Hematopoietic multipotent progenitor cell treated with erythropoietin and hydrocortisone succinate and interleukin-3 and kit ligand, for 4 days (in vitro differentiated cells): ENCODE measurements at regions not wholly inside any gene's neighbourhood (a gene's known extent, or its start where the extent isn't known, plus 50 kb on each side); places are given as distances from the start of the nearest gene placed in this dataset.
"Not testable (repeated sequence)": the region's sequence is repeated elsewhere in the genome, so short reads cannot be mapped to it uniquely, and the experiment has no call there.

ENCODE experiments used
- DNase-seq: peaks from one replicate; pipeline ENCODE4 v3.0.0-alpha.2; 2015

DNA sequence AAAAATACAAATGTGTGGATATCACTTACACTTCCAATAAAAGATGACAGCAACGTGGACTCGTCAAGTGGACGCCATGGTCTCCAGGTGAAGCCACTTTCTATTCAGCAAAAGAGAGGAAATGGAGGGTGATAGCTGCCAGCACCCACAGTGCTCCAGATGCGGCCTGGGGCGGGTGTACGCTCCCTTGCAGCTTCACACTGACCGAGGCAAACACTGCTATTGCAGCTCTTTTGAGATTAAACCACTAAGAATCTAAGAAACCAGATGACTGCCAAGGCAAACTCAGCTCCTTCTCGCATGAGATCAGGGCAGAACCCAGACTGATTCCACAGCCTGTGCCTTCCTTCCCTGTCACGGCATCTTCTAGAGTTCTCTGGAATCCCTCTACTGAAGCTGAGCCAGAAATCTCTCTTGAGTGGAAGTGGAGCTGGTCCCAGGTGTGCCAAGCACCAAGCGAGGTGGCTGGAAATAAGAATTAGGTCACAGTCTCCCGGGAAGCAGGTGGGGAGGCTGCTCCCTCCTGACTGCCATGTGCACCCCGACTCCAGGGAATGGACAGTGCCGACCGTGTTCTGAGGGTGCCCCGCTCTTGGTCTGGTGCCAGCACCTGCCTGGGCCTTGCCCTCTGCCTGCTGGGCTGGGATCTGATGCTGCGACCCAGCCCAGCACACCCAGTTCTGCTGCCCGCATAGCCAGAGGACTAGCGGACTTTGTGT is 90.1 kb upstream of the AFDN start:
- no peak for DNase-seq

DNA sequence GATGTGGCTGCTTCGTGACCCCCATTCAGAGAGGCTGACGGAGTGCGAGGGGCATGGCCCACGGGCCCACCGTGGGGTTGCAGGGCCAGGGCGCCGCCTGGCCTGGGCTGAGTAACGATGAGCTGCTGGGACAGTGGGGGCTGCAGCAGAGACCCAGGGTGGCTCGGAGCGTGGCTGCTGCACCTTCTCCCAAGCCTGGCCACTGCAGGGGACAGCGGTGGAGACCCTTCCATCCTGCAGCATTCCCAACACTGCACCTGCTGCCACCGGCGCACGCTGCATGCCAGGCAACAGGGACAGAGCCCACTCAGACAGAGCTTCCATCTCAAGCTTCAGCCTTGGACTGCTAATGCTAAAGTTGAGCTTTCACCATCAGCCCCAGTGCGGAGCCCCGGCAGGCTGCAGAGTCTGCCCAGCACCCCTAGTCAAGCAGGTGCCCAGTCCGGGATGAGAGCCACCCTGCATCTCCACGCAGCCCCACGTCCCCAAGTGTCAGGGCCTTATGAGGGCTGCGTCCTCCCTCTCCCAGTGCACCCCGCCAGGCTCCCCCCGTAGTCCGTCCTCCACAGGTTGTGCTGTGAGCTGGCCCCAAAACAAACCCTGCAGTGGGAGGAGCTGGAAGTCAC is 89.4 kb upstream of the AFDN start:
- no peak for DNase-seq

DNA sequence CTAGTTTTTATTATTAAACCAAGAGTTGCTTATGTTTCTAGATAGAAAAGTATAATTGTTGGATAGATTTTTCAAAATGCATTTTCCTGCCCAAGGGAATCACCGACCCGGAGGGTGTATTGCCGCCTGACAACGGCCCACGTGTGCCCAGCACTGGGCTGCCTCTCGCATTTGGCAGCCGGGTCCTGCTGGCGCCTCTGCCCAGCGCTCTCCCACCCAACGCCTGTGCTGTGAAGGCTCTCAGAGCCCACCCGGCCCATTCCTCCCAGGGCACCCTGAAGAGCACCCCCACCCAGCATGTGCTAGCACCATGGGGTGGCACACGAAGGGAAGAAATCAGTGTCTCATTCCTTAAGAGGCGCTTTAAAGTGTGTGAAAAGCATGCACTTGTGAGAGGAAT is 88.3 kb upstream of the AFDN start:
- no peak for DNase-seq

DNA sequence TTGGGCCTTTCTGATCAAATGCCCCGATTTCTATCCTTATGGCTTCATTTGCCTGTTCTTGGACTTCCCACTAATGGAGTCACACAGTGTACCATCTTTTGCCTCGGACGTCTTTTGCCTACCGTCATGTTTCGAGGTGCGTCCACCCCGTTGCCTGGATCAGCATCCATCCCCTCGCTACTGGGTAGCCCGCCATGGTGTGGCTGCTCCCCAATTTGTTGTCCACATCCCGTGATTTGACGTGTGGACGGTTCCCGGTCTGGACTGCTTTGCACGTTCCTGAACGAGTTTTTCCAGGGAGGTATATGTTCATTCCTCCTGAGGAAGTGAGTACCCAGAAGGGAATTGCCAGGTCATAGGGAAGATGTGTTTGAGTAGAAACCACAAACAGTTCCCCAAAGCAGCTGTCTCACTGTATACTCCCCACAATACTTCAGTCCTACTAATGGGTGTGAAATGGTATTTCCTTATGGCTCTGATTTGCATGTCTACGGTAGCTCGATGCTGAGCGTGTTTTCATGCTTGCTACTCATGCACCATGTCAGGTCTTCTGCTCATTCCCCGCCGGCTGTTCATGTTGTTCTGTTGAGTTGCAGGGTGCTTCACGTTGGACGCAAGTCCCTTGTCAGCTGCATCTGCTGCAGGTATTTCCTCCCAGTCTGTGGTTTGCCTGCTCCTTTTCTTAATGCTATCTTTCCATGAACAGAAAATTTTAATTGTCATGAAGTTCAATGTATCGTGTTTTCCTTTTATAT is 86.8 kb upstream of the AFDN start:
- DNase-seq, result no peak

DNA sequence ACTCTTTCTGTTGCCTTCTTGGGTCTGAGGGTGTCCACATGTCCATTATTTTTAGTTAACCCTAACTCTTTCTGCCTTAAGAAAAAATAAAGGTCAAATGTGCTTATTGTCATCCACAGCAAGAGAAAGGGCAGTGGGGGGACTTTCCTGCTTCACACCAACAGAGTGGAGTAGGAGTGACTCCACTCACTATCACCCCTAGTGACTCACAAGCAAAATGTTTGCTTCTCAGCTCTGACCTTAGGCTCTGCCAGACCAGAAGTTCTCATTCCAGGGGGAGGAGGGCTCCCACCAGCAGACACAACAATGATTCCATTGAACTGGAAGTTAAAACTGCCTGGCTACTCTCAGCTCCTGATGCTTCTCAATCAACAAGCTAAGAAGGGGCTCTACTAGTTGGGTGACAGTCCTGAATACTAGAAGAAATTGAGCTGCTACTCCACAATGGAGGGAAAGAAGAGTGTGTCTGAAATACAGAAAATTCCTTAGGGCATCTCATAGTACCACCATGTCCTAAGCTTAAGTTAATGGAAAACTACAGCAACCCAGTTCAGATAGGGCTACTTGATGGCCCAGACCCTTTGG is 83.9 kb upstream of the AFDN start:
- DNase-seq, result no peak

DNA sequence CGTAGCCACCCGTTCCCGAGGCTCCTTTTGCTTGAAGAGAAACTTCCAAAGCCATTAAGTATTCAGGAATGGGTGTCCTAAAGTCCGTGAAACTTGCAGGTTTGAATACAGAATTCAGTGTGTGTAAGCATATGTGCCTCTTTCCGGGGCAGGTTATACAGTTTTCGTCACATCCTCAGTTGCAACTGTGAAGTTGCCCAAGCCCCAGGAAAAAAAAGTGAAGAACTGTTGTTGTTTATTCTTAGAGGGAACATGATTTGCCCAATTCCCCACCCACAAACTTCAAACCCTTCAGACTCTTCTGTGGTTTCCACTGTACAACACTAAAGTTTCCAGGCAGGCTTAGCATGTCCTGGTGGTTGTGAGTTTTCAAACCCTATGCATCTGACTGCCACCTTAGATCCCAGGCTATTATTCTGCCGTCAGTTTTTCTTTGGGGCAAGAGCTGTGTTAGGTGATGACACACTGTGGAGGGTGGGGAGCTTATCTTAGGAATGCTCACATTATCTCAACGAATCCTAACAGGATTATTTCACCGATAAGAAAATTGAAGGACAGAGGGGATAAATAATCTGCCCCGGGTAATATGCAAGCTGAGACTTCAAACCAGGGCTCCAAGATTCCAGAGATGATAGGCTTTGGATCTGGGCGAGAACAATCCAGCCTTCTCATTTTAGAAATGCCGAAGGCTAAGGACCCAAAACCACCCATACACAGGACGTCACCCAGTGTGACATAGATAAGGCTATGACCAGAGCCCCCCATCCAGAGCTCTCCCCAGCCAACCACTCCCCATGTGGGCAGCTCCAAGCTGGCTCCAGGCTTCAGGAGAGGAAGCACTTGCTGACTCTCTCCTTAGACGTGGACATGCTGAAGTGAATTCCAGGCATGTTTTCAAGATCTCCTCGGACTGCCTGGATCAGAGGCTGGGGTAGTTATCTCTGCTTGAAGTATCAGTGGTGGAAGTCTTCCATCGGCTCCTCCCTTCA is 81.7 kb upstream of the AFDN start:
- no peak for DNase-seq

GRCh38 chr6:167745670-167746389 is 80.9 kb upstream of the AFDN start:
- no peak for DNase-seq

DNA sequence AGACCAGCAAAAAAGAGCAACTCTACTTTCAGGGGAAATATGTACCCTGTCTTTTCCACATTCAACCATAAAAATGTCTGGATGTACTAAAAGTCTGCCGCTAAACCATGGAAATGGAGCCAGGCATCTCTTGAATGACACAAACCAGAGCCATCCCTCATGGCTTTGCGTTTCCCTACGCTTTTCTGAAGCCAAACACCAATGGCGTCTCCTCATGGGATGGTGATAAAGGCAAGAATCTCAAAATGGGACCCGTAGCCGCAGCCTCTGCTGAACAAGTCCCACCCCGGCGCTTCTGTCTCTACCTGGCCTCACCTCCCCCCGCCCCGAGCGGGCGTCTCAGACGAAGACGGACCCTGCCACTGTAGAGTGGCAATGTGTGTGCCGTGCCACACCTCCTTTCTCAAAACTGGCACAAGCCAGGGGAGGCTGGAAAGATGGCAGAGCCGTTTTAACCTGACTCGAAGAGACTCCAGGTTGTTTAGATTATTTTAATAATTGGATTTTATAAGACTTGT is 80.3 kb upstream of the AFDN start:
- no peak for DNase-seq

GRCh38 chr6:167746975-167747374 is 79.7 kb upstream of the AFDN start:
- no peak for DNase-seq

GRCh38 chr6:167747645-167748044 is 79.1 kb upstream of the AFDN start:
- no peak for DNase-seq

DNA sequence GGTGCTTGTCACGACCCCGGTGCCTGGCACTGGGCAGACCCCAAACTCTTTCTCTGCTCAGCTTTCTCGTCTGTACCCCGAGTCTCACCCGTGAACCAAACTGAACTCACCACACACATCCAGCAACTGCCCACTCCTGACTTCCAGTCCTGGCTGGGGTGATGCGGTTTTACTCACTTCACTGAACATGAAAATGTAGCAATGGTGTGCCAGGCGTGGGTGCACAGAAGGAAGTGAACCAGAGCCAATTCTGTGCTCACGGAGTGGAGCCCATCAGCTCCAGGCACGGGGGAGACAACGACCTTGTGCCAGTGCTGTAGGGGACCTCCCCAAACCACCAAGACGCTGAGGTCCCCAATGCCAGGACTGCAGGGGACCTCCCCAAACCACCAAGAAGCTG is 78.7 kb upstream of the AFDN start:
- DNase-seq, result no peak

DNA sequence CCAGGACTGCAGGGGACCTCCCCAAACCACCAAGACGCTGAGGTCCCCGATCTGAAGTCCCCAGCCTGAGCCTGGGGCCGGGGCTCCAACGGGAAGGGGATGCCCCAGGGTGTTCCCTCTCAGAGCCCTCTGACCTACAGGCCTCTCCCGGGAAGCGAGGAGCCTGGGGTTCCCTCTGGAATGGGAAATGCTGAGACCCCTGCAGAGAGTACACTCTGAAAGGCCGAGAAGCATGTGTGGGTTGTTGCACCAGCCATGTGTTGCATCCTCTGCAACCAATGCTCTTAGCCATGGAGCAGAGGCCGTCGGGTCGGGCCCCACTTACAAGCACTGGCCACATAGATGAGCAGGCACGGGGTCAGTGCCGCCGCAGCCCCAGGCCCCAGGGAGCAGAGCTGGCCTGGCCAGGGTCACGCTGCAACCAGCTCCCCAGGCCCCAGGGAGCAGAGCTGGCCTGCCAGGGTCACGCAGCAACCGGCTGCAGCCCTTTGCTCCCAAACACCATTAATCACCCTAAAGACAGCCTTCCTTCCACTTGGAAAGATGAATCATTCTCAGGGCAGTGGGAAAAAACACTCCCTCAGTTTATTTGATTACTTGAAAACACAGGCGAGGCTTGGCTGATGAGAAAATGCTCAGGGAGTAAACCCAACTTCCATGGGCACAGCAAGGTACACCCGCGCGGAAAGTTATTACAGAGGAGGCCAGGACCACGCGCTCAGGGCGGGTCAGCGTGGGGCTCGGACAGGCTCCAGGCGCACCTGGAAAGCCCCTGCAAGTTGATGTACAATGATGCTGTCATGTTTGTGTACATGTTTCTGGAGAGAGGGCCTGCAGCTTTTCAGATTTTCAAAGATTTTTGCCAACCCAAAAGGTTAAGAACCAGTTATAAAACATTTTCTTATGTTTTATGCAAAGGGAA is 78.0 kb upstream of the AFDN start:
- DNase-seq, result no peak

DNA sequence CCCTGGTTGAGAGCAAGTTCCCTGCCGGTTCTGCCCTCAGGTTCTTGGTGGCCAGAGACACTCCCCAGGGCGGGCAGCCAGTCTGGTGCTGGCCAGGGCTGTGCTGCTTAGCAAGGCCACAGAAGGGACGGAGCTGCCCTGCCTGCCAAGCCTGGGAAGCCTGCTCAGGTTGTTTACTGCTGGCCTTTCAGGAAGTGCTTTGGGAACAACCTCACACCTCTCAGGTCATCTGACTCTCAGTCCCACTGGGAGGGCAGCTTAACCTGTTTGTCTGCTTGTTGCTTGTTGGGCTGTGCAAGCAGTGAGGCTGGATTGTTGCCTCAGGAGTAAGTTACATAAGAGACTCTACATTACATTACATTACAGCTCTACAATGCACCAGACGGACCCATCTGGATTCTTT is 75.8 kb upstream of the AFDN start:
- DNase-seq, result no peak

DNA sequence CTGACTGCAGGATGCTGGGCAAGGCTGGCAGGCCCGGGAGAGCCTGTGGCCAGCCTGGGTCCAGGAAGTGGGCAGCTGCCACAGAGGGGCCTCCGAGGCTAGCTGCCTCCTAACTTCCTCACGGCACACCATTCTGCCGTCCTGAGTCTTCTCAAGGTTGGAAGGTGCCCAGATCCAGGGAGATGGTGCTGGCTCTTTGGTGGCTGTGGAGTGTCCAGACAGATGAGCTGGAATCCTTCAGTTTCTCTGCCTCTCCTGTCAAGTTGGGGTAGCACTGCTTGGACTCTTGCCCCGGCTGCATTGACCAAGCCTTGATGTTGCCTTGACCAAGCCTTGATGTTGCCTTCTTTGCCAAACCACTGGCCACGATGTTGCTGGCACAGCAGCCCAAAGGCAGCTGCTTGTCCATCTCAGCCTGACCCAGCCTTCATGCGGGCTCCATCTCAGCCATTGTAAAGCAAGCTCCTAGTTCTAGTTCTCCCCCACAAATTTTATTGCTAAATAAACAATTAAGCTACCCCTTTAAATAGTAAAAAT is 75.1 kb upstream of the AFDN start:
- no peak for DNase-seq

DNA sequence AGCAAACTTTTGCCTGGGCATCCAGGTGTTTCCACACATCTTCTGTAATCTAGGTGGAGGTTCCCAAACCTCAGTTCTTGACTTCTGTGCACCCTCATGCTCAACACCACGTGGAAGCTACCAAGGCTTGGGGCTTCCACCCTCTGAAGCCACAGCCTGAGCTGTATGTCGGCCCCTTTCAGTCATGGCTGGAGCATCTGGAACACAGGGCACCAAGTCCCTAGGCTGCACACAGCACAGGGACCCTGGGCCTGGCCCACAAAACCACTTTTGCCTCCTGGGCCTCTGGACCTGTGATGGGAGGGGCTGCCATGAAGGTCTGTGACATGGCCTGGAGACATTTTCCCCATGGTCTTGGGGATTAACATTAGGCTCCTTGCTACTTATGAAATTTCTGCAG is 73.4 kb upstream of the AFDN start:
- DNase-seq, result not testable (repeated sequence)

DNA sequence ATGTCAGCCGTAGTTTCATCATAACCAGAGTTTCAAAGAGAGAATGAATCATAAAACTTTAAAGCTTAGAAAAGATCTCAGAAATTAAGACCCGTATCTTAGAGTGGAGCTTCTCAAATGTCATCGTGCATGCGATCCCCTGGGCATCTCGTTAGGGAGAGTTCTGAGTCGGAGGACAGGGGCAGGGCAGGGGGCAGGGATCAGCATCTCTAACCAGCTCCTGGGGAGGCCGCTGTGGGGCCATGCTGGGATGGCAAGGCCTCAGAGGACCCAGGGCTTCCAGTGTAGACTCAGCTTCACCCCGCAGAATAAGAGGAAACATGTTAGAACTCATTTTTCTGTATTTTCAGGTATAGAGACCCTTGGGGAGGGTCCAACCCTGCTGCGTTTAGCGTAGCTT is 72.0 kb upstream of the AFDN start:
- no peak for DNase-seq

GRCh38 chr6:167755461-167755860 is 71.2 kb upstream of the AFDN start:
- DNase-seq, result no peak

DNA sequence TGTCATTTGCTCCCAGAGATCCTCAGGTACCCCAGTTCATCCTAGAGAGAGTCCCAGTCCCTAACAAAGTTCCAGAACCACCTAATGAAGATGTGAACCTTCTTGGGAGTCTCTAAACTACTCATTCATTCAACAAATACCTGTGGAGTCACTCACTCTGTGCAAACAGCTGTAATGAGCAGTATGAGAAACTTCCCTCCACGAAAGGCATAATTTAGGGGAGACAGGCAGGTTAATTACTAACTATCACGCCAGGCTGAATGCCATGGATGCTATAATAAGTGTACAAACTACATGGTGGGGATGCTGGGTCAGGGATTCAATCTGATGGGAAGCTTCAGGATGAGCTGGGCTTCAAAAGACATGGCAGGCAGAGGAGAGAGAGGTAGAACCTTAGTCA is 70.1 kb upstream of the AFDN start:
- no peak for DNase-seq

DNA sequence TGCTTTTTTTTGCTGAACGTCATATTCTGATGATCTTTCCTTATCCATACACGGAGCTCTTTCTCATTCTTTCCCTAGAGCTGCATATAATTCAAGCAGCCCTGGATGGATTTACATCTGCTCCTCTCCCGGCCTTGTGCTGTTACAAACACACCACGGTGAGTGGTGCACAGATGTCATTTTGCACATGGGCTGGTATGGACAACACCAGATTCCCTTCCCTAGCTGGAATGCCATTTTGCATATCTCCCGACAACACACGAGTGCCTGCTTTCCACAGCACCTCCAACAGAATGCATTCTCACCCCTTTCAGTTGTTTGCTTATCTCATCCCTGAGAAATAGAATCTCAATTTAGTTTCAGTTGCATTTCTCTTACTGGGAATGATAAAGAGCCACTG is 69.5 kb upstream of the AFDN start:
- DNase-seq, result no peak

DNA sequence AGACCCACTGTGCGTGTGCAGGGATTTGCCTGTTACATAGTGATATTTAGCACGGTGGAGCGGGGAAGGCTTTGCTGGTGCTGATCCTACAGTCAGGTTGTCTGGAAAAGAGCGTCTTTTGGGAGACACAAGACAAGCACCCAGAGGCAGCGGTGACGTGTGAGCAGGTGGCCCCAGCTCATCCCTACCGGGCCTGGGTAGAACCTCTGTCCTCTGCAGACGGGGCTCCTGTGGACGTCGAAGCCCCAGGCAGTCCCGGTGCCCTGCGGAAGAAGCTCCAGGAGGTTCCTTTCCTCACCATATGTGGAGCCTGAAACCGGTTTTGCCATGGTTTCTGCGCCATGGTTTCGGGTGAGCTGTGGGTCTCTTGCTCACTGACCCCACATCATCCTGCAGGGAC is 68.9 kb upstream of the AFDN start:
- no peak for DNase-seq
